K562 (cell line): ENCODE measurements at regions not wholly inside any gene's neighbourhood (a gene's known extent, or its start where the extent isn't known, plus 50 kb on each side); places are given as distances from the start of the nearest gene placed in this dataset.

Experiments used
- ATAC-seq: fragments of 200-7000 bp; cut with Tn5 transposase; 3 replicates; pipeline ENCODE4 v1.9.1; 2020; ENCODE audit warnings: moderate library complexity
- BruUV-seq: library from RNA; stranded (reverse); fragments of 400-500 nt; replicated peaks from 2 replicates; lab custom pipeline; 2021; lab: Mats Ljungman, UMichigan
- CTCF ChIA-PET: fragments of 300-600 bp; formaldehyde crosslinking; extraction: SDS; loops from one replicate; lab custom pipeline; 2021; ENCODE audit warnings: low intra/inter-chr PET ratio; lab: Yijun Ruan, JAX
- POLR2A ChIA-PET: fragments of 300-600, 350-650 bp; sonication (Branson Sonifier 250); formaldehyde crosslinking; extraction: SDS; loops from one replicate; lab custom pipeline; 2021; ENCODE audit warnings: antibody characterized with exemption, inconsistent platforms; lab: Yijun Ruan, JAX
- DNase-seq, 4 experiments: peaks; one replicate each; pipeline versions ENCODE4 v3.0.0 to v3.0.0-alpha.2; 2011 to 2018; ENCODE audit warnings: low spot score in 3 of 4, mixed read lengths in 3 of 4; ENCODE audit errors: extremely low read depth in 1 of 4
- FAIRE-seq: peaks from 2 replicates; lab custom pipeline; 2011; peaks lifted over from hg19 to GRCh38; lab: Jason Lieb, UNC
- H2AFZ ChIP-seq: 2 replicates; pipeline ENCODE4 v1.6.0; 2011; ENCODE audit warnings: low read depth, low read length, control low read depth, inconsistent platforms
- H3K27ac ChIP-seq: fragments of 200-600 bp; 3 replicates; pipeline ENCODE4 v1.8.0; 2011; ENCODE audit warnings: low read depth, mild to moderate bottlenecking, control low read depth, inconsistent platforms, low read length, moderate library complexity, mixed read lengths; ENCODE audit errors: extremely low read depth
- H3K27me3 ChIP-seq, 2 experiments: fragments of 300-600 bp in 1 of 2; 2 replicates in 1 of 2; 3 replicates in 1 of 2; pipeline versions ENCODE4 v1.6.0 to v1.8.0; 2011; ENCODE audit warnings: inconsistent platforms in 2 of 2, low read length in 2 of 2, mild to moderate bottlenecking in 1 of 2, mixed read lengths in 1 of 2, moderate library complexity in 1 of 2; ENCODE audit not compliant: control insufficient read depth in 2 of 2, insufficient read depth in 2 of 2
- H3K36me3 ChIP-seq: fragments of 300-600 bp; 3 replicates; pipeline ENCODE4 v1.8.0; 2011; ENCODE audit warnings: mild to moderate bottlenecking, low read length, inconsistent platforms; ENCODE audit not compliant: control insufficient read depth, insufficient read depth
- H3K4me1 ChIP-seq, 2 experiments: fragments of 200-600 bp in 1 of 2; replicated peaks in 1 of 2; 2 replicates in 1 of 2; 3 replicates in 1 of 2; pipeline versions ENCODE4 v1.5.1 to v1.8.0; 2011; ENCODE audit warnings: inconsistent platforms in 2 of 2, low read length in 2 of 2, mild to moderate bottlenecking in 1 of 2, mixed read lengths in 1 of 2, moderate library complexity in 1 of 2; ENCODE audit not compliant: control insufficient read depth in 2 of 2, insufficient read depth in 2 of 2
- H3K4me2 ChIP-seq: 2 replicates; pipeline ENCODE4 v1.6.1; 2011; ENCODE audit warnings: low read length, control low read depth, inconsistent platforms, mixed read lengths; ENCODE audit not compliant: insufficient read depth
- H3K4me3 ChIP-seq: fragments of 200-600 bp; sonication (generic), shearing (Covaris generic); 2 replicates; pipeline ENCODE4 v1.5.1; 2016; ENCODE audit warnings: control low read depth, inconsistent platforms
- H3K79me2 ChIP-seq: fragments of 200-600 bp; 3 replicates; pipeline ENCODE4 v1.8.0; 2011; ENCODE audit warnings: low read length, inconsistent platforms; ENCODE audit not compliant: control insufficient read depth, insufficient read depth
- H3K9ac ChIP-seq, 2 experiments: 2 replicates each; pipeline versions ENCODE4 v1.6.0 to v1.6.1; 2011; ENCODE audit warnings: low read depth in 2 of 2, low read length in 2 of 2, control low read depth in 1 of 2, inconsistent platforms in 1 of 2, mild to moderate bottlenecking in 1 of 2, mixed read lengths in 1 of 2; ENCODE audit not compliant: insufficient read depth in 1 of 2
- H3K9me1 ChIP-seq: one replicate; pipeline ENCODE4 v1.6.0; 2011; ENCODE audit warnings: inconsistent platforms, mild to moderate bottlenecking, low read length, moderate library complexity; ENCODE audit not compliant: control insufficient read depth, insufficient read depth
- H3K9me3 ChIP-seq: replicated peaks from 2 replicates; pipeline ENCODE4 v1.5.1; 2011; ENCODE audit warnings: low read depth, low read length, inconsistent platforms; ENCODE audit not compliant: control insufficient read depth, insufficient read depth
- H4K20me1 ChIP-seq: replicated peaks from 2 replicates; pipeline ENCODE4 v1.6.1; 2011; ENCODE audit warnings: low read length, inconsistent platforms, mixed read lengths; ENCODE audit not compliant: control insufficient read depth, insufficient read depth
- CCAR2 ChIP-seq: fragments of 200-400 bp; formaldehyde crosslinking; IDR thresholded peaks from 2 replicates; pipeline ENCODE4 v1.6.1; 2017; ENCODE audit warnings: mild to moderate bottlenecking, low read depth, low read length
- FOXP1 ChIP-seq: sonication (generic); formaldehyde crosslinking; IDR thresholded peaks from 2 replicates; pipeline ENCODE4 v1.8.0; 2022; ENCODE audit warnings: mild to moderate bottlenecking, missing genetic modification reagents
- HOXB6 ChIP-seq: fragments of 250-450 bp; sonication (Bioruptor Pico); IDR thresholded peaks from 2 replicates; pipeline ENCODE4 v1.5.1; 2022; ENCODE audit warnings: mild to moderate bottlenecking, borderline replicate concordance
- HSF4 ChIP-seq: fragments of 250-450 bp; sonication (Bioruptor Pico); IDR thresholded peaks from 2 replicates; pipeline ENCODE4 v2.1.2; 2022; ENCODE audit warnings: mild to moderate bottlenecking, moderate library complexity, borderline replicate concordance
- SETDB1 ChIP-seq: IDR thresholded peaks from one replicate; pipeline ENCODE4 v1.6.1; 2012; ENCODE audit warnings: low read length, control low read depth, inconsistent platforms
- THRB ChIP-seq: fragments of 450-650 bp; formaldehyde crosslinking; conservative IDR thresholded peaks from 2 replicates; pipeline ENCODE4 v1.4.0; 2022; ENCODE audit warnings: mild to moderate bottlenecking, missing genetic modification characterization
- ZNF655 ChIP-seq: fragments of 250-450 bp; sonication (Bioruptor Pico); IDR thresholded peaks from 2 replicates; pipeline ENCODE4 v1.5.0; 2021
- WGBS: fragments of 100-300 bp; shearing (Covaris generic); methylation state at CpG from one replicate; pipeline ENCODE4 v1.1.6; 2016; ENCODE audit warnings: low coverage, mixed read lengths; ENCODE audit not compliant: insufficient coverage; ENCODE audit errors: missing lambda C conversion rate; 5-methylcytosine and 5-hydroxymethylcytosine counted together
- in situ Hi-C: fragments of 300-500 bp; cut with MboI; formaldehyde crosslinking; loops from 4 replicates; pipeline ENCODE4 v1.15.0; 2018; ENCODE audit warnings: inconsistent platforms, mixed read lengths
- intact Hi-C: fragments of 100-400 bp; cut with micrococcal nuclease; formaldehyde crosslinking; loops from 2 replicates; pipeline ENCODE4 v1.14.2; 2022
- TF ChIP-seq, protein P1 (sequence below), 2 experiments: IDR thresholded peaks; 2 replicates each; pipeline ENCODE4 v1.6.1; 2011; ENCODE audit warnings: borderline replicate concordance in 1 of 2, control low read depth in 1 of 2, low read depth in 1 of 2, low read length in 1 of 2, mild to moderate bottlenecking in 1 of 2, mixed read lengths in 1 of 2, moderate library complexity in 1 of 2; ENCODE audit not compliant: insufficient read depth in 1 of 2, insufficient read length in 1 of 2, poor library complexity in 1 of 2, severe bottlenecking in 1 of 2; ENCODE audit errors: extremely low read depth in 1 of 2
- TF ChIP-seq, protein P2 (sequence below): sonication (generic); formaldehyde crosslinking; IDR thresholded peaks from 2 replicates; pipeline ENCODE4 v1.8.0; 2023; ENCODE audit warnings: mild to moderate bottlenecking, missing genetic modification reagents

GRCh38 chr1:221868593-221869303 is 126.9 kb upstream of the DUSP10 start:
- H3K27ac ChIP-seq = no peak overlapping the region
- CTCF ChIA-PET = no interaction called here
- in situ Hi-C loops = no loop called here
- H3K9me3 ChIP-seq = no peaks in the 10 kb centered on the region
- ATAC-seq = no peak
- TF ChIP-seq, protein P1, sequence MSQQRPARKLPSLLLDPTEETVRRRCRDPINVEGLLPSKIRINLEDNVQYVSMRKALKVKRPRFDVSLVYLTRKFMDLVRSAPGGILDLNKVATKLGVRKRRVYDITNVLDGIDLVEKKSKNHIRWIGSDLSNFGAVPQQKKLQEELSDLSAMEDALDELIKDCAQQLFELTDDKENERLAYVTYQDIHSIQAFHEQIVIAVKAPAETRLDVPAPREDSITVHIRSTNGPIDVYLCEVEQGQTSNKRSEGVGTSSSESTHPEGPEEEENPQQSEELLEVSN (IDR thresholded peaks at IDR 0.05; ENCODE audit: borderline replicate concordance in 1 of 2, extremely low read depth in 1 of 2, insufficient read depth in 1 of 2, insufficient read length in 1 of 2, low read depth in 1 of 2, low read length in 1 of 2, poor library complexity in 1 of 2, severe bottlenecking in 1 of 2) = no peak
- TF ChIP-seq ZNF655 (CRISPR knock-in tag) (no peak), HSF4 (CRISPR knock-in tag) (no peak), HOXB6 (CRISPR knock-in tag) (no peak), THRB (CRISPR knock-in tag) (no peak), CCAR2 (no peak), SETDB1 (no peak), FOXP1 (CRISPR knock-in tag) (no peak)
- TF ChIP-seq, protein P2, sequence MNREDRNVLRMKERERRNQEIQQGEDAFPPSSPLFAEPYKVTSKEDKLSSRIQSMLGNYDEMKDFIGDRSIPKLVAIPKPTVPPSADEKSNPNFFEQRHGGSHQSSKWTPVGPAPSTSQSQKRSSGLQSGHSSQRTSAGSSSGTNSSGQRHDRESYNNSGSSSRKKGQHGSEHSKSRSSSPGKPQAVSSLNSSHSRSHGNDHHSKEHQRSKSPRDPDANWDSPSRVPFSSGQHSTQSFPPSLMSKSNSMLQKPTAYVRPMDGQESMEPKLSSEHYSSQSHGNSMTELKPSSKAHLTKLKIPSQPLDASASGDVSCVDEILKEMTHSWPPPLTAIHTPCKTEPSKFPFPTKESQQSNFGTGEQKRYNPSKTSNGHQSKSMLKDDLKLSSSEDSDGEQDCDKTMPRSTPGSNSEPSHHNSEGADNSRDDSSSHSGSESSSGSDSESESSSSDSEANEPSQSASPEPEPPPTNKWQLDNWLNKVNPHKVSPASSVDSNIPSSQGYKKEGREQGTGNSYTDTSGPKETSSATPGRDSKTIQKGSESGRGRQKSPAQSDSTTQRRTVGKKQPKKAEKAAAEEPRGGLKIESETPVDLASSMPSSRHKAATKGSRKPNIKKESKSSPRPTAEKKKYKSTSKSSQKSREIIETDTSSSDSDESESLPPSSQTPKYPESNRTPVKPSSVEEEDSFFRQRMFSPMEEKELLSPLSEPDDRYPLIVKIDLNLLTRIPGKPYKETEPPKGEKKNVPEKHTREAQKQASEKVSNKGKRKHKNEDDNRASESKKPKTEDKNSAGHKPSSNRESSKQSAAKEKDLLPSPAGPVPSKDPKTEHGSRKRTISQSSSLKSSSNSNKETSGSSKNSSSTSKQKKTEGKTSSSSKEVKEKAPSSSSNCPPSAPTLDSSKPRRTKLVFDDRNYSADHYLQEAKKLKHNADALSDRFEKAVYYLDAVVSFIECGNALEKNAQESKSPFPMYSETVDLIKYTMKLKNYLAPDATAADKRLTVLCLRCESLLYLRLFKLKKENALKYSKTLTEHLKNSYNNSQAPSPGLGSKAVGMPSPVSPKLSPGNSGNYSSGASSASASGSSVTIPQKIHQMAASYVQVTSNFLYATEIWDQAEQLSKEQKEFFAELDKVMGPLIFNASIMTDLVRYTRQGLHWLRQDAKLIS (CRISPR knock-in tag) = no peak
- TF ChIP-seq, all 486 proteins: peak for 0
- Histone ChIP-seq H3K27me3 (no peaks in the 10 kb centered on the region), H3K79me2 (no peaks in the 10 kb centered on the region), H2AFZ (no peak overlapping the region), H3K4me1 (no peaks in the 10 kb centered on the region), H3K36me3 (no peaks in the 10 kb centered on the region), H3K4me2 (no peak overlapping the region), H3K9ac (no peak overlapping the region), H3K9me1 (no peaks in the 10 kb centered on the region), H4K20me1 (no peaks in the 10 kb centered on the region), H3K4me3 (no peak overlapping the region)
- DNase-seq (no peak), FAIRE-seq (no peak)
- intact Hi-C loops = no loop called here
- no TSS peak for BruUV-seq
- POLR2A ChIA-PET = interaction anchor here (0.6 to 1.5 kb wide), 5 partner anchors 9 to 341 kb away, joined by 3 to 4 read pairs (median 3); partner anchors contain the start of gene DUSP10
- WGBS = 1% methylated on average over 3 of the region's 3 CpGs
